ENCODE measurements at regions not wholly inside any gene's neighbourhood (a gene's known extent, or its start where the extent isn't known, plus 50 kb on each side); places are given as distances from the start of the nearest gene placed in this dataset.

GRCh38 chr13:91297503-91297902 is 50.0 kb upstream of the MIR17HG start:
- FAIRE-seq (no peak), DNase-seq (ENCODE audit: insufficient read length) (no peak)
- no peak for TF ChIP-seq POLR2A (IDR thresholded peaks at IDR 0.05; ENCODE audit: low read depth, low read length)
- TF ChIP-seq TAF1 (IDR thresholded peaks at IDR 0.05; ENCODE audit: borderline replicate concordance, low read depth, low read length): no peak
- TF ChIP-seq POLR2AphosphoS5 (IDR thresholded peaks at IDR 0.05; ENCODE audit: low read depth, low read length): no peak

All from GM12892 (cell line).